GM21390 (cell line): ENCODE measurements at regions not wholly inside any gene's neighbourhood (a gene's known extent, or its start where the extent isn't known, plus 50 kb on each side); places are given as distances from the start of the nearest gene placed in this dataset.

Source experiments
- ATAC-seq: cut with Tn5 transposase; IDR thresholded peaks from one replicate; pipeline ENCODE4 v1.9.1; 2021; ENCODE audit not compliant: unreplicated experiment

DNA sequence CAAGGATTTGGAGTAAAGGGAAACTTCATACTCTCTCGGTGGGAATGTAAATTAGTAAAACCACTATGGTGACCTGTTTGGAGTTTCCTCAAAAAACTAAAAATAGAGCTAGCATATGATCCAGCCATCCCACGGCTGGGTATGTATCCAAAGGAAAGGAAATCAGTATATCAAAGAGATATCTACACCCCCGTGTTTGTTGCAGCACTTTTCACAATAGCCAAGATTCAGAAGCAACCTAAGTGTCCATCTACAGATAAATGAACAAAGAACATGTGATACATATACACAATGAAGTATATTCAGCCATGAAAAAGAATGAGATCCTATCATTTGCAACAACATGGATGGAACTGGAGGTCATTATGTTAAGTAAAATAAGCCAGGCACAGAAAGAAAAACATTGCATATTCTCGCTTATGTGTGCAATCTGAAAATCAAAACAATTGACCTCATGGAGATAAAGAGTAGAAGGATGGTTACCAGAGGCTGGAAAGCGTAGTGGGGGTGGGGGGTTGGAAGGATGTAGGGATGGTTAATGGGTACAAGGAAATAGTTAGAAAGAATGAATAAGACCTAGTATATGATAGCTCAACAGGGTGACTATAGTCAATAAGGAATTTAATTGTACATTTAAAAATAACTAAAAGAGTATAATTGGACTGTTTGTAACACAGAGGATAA lies 468.0 kb downstream of the BCAT1 start:
- no peak for ATAC-seq

- ATAC-seq = no peak
Observed at GRCh38 chr12:24479131-24479530, 469.8 kb downstream of the BCAT1 start.

- no peak for ATAC-seq
Observed at GRCh38 chr12:24478254-24478653, 470.6 kb downstream of the BCAT1 start.

- no peak for ATAC-seq
Observed at GRCh38 chr12:24476310-24476709, 472.6 kb downstream of the BCAT1 start.

GRCh38 chr12:24475337-24475736 lies 473.6 kb downstream of the BCAT1 start:
- ATAC-seq = no peak

- ATAC-seq = no peak
Observed at GRCh38 chr12:24473097-24473496, 475.8 kb downstream of the BCAT1 start.

GRCh38 chr12:24470050-24470449 lies 478.9 kb downstream of the BCAT1 start:
- ATAC-seq = no peak

GRCh38 chr12:24469089-24469488 lies 479.8 kb downstream of the BCAT1 start:
- no peak for ATAC-seq

GRCh38 chr12:24467226-24467625 lies 481.7 kb downstream of the BCAT1 start:
- no peak for ATAC-seq

DNA sequence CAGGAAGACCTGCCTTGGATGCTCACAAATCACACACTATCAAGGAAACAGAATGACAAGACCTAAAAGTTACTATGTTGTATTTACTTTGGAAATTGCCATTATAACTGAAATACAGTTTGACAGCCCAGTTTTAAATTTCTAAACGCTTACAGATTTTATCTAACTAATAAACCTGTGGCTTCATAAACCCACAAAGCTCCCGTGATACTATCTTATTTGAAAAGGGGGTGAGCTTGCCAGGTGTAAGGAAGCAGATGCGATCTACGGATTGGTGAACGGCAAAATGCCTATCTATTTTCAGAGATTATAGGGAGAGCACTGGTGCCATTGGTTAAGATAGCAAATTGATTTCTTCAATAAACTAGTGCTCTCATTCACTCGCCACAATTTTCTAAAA lies 485.5 kb downstream of the BCAT1 start:
- ATAC-seq = no peak

GRCh38 chr12:24462946-24463345 lies 486.0 kb downstream of the BCAT1 start:
- ATAC-seq = no peak

GRCh38 chr12:24460506-24460905 lies 488.4 kb downstream of the BCAT1 start:
- ATAC-seq = no peak

DNA sequence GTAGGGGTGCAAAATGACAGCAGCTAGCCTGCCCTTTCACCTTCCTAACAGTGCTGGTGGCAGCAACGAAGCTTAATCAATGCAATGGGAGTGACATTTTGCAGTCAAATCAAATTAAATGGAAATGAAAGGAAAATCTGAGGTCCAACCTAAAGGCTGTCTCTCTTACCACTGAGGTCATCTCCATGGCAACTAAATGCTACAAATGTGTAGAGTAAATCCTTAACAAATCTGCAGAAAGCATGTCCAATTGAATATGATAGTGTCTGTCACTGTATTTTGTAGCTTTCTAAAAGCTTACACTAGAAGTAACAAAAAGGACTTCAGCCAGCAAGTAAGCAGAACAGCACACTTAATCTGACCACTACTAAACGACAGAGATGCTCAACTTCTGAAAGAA lies 488.8 kb downstream of the BCAT1 start:
- ATAC-seq = no peak

GRCh38 chr12:24455811-24456210 lies 493.1 kb downstream of the BCAT1 start:
- ATAC-seq = no peak

DNA sequence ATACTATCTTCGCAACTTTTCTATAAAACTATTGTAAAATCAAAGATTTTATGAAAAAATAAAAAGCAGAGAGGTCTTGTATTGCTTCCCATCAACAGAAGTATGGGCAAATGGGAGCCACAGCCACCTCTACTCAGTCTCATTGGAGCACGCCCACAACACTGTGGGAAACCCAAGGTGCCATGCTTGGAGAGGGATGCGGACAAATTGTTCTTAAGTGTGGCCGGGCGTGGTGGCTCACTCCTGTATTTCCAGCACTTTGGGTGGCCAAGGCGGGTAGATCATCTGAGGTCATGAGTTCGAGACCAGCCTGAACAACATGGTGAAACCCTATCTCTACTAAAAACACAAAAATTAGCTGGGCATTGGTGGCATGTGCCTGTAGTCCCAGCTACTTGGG lies 498.2 kb upstream of the SOX5 start:
- no peak for ATAC-seq

DNA sequence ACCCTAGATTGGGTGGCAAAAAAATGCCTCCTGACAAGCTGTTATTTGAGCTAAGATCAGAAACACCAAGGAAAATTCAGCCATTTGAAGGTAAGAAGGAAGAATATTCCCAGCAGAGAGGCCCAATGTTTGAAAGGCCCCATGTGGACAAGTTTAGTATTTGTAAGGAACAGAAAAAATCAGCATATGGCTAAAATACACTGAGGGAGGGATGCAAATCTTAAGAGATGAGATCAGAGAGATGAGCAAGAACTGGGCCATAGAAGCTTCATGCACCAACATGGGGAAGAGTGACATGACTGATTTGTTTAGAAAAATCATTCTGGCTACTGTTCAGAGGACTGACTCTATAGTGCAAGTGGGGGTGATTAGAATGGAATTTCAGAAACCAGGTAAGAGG lies 496.8 kb upstream of the SOX5 start:
- ATAC-seq = no peak

DNA sequence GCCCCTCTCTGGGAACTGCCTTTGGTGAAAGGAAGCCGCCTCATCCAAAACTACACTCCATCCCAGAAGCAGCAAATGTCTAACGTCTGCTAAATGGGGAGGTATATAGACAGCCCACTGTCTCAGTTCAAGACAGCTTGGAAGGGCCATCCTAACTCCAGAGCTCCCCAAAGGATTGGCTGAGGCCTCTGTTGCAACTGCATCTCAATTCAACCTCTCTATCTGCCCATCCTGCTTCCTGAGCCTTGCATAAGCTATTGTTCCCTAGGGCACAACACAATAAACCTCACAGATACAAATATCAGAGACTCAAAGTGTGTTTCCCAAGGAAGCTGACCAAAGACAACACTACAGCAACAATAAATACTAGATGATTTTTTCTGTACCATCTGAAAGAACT lies 495.2 kb upstream of the SOX5 start:
- no peak for ATAC-seq

DNA sequence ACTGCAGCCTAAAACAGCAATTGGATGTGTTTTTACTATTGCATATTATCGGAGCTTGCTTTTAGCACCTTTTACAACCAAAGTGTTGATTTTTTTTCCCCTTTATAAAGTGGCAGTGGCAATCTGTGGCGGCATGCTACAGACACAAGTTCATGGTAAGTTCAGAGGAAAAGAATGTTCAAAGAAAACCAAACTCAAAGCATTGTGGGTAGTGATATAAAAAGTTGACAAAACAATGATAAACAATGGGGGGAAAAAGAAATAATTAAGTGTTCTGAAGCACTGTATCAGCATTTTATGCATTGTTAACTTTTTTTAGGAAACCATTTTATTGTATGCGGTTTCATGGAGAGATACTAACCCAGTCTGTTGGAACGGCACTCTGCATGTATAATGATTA lies 492.0 kb upstream of the SOX5 start:
- no peak for ATAC-seq

- ATAC-seq = no peak
Observed at GRCh38 chr12:24436667-24437066, 487.2 kb upstream of the SOX5 start.

GRCh38 chr12:24431872-24432271 lies 482.4 kb upstream of the SOX5 start:
- no peak for ATAC-seq

DNA sequence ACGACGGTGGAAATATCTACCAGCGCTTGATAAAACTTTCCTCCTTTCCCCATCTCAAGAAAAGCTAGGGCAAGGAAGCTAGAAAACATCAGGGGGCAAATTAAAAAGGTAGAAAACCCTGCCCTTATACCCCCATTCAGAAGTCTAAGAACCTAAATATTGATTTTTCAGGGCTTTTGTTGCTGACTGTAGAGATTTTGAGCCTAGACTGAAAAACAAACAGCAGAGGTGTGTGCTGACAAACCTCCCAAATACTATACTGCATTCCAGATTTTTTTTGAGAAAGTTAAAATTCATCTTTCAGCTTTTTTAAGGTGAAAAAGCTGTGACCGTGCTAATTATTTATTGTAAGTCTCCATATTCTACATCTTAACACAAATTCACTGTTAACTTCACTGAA lies 478.3 kb upstream of the SOX5 start:
- ATAC-seq = no peak

DNA sequence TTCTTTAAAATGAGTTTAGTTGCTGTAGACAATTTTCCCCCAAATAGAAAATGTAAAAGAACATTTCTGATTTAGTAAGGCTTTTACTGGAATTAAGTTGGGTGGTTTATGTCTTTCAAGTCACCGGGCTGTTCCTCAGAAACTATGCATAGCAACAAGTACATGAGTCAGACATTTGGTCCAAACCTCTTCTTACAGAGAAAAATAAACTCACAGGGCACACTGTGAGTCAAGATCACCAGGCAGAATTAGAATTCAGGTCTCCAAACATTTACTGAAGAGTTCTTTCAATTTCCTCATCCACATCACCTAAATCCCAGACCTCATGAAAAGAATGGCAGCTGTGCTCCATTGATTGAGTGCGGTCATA lies 476.1 kb upstream of the SOX5 start:
- no peak for ATAC-seq

- no peak for ATAC-seq
Observed at GRCh38 chr12:24424889-24425600, 475.6 kb upstream of the SOX5 start.
